Kasumi-1 (cell line): ENCODE measurements at regions not wholly inside any gene's neighbourhood (a gene's known extent, or its start where the extent isn't known, plus 50 kb on each side); places are given as distances from the start of the nearest gene placed in this dataset.

Source experiments
- DNase-seq, 2 experiments: peaks; one replicate each; lab custom pipeline; 2025; lab: John Stamatoyannopoulos, UW

DNA sequence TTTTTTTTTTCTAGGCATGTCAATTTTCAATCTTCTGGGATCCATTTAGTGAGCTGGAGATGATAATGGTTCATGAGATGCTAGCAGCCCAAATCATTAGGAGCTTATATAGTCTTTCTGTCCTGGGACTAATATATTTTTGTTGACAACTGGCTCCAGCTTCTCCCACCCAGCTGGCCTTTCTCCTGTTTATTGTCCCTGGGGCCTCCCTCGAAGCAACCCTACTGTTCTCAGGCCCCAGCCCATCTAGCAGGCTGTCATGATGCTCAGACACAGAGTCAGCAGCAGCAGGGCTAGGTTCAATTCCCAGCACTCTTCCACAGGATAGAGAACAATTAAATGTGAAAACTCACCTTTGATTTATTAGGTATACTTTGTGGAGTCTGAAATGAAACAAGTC is 127.6 kb upstream of the MID1 start:
- DNase-seq, result no peak

DNA sequence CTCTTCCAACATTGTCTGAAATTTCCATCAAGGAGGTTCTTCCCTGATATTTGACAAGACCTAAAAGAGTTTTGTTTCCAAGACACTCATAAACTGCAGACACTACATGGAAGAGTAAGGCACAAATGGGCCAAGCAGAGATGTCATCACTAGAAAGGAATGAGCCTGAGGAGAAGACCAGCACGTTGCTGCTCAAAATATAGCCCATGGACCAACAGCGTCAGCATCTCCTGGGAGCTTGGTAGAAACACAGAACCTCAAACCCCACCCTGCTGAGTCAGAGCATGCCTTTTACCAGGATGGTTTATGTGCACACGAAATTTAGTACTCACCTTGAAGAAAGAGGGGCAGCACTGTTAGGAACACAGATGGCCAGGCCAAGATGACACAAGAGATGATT is 128.7 kb upstream of the MID1 start:
- DNase-seq, result no peak

DNA sequence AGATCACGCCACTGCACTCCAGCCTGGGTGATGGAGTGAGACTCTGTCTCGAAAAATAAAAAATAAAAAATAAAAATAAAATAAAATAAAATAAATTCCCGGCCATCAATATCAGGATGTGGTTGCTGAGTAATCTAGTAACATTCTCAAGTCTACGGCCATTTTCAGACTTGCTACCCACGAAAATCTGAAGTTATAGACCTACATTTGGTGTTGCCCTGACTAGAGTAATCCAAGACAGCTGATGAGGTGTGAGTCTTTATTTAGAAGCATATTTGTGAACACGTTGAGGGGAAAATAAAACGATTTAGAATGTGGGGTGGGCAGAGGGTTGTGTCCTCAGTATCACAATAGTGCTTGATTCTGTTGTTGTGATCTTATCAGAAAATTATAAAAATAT is 130.2 kb upstream of the MID1 start:
- DNase-seq, result no peak

DNA sequence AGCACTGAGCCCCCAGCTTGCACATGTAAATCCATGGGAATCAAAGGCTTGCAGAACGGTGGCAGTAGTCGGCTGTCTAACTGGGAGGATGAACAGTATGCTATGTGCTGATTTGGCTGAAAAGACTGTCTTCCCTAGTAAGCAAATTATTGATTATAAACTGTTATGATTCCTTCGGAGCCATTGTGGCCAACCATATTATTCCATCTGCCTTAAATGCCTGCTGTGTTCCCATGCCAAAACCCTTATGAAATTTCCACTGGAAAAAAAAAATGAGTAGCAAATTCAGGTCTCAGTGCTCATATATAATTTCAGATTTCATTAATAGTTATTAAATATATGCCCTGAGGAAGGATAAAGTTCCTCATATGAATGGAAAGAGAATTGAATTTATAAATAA is 132.7 kb upstream of the MID1 start:
- no peak for DNase-seq

DNA sequence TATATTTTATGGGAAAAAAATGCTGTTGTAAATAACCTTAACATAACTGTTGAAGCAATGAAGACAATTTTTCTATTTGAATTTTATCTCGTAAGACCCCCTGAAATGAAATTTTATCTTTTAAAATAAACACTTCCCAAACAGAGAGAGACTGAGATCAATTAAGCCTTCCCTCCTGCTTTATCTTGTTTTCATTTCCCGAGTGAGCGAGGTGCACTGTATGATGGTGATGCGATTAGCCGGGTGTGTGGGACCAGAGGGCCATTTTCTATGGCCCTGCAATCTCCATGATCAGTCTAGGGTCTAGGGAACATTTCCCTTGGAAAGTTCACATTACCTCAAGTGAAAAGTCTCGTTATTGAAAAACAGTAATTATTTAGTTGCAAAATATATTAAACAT is 134.1 kb upstream of the MID1 start:
- DNase-seq, result no peak

DNA sequence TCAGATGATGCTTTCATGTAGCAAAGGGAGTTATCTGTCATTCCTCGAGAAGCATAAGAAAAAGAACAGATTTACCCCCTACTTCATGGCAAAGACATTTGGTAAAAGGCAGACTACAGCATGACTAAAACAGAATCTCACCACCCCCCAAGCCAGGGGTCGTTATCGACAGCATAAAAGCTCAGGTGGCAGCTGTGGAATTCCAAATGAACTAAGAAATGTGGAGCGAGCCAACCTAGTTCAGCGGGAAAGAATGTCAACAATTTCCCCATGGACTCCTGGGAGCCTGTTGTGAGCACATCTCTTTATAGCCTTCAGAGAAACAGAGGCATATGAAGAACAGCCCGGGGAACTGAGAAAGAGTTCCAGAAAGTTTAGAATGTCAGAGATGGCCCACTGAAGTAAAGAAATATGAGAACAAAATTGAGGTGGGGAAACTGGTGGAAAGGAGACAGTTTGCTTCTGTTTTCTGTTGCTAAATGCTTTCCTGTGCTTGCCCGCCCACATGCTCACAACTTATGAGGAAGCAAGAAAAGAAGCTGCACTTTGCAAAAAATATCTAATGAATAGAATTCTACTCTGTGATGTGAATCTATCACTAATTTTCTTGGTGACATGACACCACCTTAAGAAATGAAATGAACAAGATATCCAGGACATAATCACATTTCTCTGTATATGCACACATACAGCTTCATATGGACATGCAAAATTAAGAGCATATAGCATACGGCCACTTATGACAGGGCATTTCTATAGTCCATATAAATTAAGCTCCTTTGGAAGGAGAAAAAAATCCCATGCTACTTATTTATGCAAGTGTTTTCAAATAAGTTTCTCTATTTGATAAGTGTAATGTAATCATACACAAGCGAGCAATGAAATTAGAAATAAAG is 135.3 kb upstream of the MID1 start:
- DNase-seq, result peak; percentile 41 to 56

DNA sequence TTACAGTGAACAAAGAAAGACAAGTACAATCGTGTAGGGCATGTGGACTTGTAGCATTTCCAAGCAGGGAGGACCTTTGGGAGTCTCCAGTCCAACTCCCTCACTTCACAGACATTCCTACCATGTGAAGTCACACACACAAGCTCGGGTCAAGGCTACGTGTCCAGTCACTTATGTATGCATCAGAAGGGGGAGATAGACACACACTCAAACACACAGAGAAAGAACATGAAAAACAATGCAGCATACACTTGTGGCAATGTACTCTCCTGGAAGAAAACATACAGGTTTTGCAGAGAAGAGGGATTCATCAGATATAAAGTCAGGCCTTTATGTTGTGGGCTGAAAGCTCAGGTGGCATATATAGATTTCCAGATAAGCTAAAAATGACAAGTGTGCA is 136.1 kb upstream of the MID1 start:
- DNase-seq, result no peak

DNA sequence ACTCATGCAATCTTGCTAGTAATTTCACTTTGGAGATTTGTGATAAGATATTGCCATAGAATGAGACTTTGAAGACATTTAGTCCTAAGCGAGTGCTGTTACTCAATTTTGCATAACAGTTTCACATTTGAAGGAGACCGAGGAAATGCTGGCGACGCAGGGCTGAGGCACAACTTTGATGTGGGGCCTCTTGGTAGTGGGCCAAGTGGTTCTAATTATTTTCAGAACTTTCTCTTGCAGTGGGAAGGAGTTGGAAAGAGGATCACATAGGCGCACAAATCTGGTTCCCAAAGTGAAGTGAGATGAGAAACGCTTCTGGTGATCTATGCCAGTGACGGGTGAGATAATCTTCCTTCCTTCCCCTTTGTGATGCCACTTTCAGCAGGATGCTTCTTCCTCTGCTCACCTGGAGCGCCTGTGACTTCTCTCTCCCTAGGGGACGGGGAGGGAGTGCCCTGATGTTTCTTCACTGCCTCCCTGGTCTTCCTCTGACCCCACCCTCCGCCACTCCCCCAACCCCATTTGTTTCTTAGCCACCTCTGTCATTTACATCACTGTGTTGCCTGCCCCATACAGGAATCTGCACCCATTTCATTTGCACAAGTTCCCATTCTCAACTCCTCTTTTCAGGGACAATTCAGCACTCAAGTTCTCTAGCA is 138.9 kb upstream of the MID1 start:
- no peak for DNase-seq

DNA sequence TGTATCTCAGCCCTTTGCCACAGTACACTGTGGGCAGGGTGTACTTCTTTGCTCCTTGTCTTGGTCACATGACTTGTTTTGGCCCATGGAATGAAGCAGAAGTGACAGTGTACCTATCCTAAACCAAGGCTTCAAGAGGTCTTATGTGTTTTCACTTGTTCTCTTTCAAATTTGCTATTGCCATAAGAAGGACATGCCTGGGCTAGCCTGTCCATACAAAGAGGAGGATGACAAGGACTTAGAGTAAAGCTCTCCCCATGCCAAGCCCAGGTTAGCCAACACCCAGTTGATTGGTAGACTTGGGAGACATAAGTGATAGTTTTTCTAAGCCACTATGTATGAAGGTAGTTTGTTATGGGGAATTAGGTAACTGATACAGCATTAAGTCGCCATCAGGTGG is 141.1 kb upstream of the MID1 start:
- no peak for DNase-seq

DNA sequence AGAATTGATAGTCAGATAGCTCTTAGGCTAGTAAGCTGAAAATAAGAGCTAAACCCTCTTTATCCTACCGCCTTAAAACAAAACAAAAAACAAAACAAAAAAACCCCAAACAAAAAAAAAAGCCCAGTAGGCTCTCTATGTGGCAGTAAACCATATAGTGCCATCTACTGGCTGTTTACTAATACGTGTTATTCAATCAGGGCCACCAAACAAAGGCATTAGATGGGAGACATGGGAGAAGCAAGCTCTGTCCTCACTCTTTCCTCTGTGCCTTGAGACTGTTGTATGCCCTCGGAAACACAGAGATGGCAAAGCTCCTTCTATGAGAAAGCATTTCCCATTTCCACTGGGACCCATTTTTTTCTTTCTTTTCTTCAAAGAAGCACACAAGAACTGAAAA is 148.8 kb upstream of the MID1 start:
- peak; percentile 16 to 37 for DNase-seq

DNA sequence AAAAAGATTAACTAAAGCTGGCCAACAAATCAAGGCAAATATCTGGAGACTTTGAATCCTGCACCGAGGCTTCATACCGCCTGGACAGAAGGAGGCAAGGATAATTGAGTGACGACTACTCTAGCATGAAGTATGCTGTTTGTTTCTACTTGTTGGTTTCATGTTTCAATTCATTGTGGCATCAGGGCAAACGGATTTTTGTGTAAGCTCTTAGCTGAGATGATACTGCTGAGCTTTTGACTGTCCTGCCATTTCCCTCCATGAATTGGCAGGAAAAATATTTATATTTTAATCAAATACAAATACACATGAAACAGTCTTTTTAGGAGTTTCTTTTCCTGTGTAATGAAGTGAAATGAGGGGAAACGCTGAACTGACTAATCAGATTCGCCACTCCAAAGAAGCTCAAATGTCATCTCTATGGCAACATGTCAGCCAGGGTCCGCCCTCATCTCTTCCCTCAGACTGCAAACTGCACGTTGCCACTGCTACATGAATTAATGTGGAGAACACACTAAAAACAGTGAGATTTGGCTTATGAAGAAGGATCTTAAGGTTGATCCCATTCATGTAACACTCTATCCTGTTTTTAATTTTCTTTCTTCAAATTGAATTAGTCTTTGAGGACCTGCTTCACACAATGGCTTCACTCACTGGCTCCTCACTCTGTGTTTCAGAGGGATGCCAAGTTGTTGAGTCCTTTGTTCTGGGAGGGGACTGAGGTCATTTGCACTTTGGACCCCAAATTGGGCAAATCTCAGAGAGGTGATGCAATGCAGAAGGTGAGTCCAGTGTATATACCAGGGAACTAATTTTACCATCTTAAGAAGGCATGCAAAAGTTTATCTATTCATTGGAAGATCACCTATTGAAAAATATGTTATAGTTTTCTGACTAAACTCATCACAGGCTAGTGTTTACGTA is 149.6 kb upstream of the MID1 start:
- DNase-seq, result no peak

DNA sequence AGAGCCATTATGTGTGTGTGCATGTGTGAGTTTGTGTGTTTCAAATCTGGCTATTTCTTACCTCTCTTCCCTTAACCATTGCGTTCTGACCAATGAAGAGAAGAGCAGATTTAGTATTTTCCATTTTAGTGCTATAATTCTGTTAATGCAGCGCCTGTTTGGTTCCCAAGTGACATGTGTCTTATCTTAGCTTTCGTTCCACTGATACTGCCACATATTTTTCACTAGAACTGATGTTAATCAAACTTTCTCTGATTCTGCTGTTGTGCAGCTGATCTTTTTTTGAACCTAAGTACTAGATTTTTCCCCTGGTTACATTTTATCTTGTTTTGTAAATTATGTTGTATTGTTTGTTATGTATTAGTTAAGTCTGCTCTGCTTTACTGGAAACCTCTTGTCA is 152.9 kb upstream of the MID1 start:
- DNase-seq, result no peak

DNA sequence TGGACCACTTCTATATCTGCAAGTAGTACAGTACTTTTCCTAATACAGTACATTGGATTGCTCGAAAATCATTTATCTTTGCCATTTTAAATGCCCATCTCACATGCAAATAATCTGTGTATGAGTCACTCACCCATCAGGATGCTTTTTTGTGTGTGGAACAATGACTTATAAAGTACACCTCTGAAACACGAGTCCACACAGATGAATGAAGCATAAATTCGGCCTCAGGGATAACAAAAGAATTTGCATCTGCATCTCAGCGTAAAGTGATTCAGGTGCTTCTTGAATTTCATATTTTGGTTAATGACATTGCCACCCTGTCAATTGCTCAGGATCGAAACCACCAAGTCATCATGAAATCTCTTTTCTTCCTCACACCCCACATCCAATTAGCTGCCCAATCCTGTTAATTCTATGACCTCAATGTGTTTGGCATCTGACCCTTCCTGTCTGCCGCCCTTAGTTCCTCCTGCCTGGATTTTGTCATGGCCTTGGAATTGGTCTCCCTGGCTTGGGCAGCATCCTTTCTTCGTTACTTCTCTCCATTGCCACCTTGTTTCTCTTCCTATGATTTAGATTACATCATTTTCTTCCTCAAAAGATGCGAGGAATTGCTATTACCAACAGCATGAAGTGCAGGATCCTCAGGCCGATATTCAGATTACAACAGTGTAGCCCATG is 161.6 kb upstream of the MID1 start:
- DNase-seq, result no peak

DNA sequence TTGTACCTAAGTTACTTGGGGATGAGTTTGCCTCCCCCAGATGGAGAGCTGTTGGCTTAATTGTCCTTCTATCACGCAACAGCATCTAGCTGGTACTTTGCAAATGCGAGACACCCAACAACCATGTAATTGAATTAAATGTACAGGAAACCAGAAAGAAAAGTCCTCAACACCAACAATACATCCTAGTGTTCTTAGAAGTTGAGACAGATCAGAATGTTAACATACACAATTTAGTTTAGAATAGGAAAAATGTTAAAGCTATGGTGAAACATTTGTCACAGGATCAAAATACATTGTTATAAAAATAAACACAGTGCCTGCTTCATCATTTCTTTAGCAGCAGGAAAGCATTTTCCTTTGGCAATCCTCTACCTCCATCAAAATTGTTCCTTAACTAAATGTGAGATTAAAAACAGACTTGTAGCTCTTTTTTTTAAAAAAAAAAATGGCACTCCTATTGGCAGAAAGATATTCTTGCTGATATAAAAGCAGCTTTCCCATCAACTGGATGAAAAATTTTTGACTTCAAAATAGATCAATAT is 163.1 kb upstream of the MID1 start:
- DNase-seq, result no peak

DNA sequence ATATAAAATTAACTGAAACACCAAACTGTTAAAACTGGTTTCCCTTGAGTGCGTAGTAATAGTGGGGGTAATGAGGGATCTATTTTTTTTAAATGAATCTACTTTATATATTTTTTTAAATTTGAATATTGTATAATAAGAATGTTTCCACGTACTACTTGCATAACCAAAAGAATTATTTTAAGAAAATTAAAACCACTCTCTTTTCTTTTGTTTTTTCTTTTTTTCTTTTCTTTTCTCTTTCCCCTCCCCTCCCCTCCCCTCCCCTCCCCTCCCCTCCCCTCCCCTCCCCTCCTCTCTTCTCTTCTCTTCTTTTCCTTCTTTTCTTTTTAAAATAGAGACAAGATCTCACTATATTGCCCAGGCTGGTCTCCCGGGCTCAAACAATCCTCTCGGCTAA is 166.9 kb upstream of the MID1 start:
- no peak for DNase-seq

DNA sequence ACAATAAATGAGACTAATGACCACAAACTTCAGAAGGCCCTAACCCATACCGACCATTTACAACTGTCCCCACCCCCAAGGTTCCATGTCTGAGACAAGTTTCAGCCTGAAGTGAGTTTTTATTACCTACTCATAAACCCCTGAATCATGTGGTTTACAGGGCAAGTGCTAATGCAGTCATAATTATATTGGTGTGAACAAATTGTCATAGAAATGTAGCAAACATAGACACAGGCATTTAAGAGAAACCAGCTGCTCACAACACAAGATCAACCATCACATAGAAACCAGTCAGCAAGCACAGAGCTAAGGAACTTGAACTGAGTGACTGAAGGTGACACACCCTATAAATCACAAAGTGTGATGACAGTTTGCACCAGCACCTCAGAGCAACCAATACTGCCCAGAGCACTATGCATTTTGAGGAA is 173.8 kb upstream of the MID1 start:
- no peak for DNase-seq

DNA sequence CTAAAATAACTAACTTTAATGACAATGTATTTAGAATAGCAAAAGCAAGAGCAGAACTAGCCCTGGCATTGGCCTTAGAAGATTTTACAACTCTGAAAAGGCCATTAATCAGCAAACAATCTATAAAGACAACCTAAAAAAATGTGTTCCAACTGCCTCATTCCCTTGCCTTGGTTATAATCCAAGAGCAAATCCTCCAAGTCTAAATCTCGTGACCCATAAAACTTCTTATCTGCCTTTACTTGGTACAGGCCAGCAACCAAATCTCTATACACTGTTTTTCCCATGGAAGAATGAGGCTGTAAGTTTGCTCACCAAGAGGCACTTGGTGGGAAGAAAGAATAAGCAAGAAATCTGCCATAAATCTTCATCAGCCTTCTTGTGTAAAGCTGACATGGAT is 175.3 kb upstream of the MID1 start:
- DNase-seq, result no peak

DNA sequence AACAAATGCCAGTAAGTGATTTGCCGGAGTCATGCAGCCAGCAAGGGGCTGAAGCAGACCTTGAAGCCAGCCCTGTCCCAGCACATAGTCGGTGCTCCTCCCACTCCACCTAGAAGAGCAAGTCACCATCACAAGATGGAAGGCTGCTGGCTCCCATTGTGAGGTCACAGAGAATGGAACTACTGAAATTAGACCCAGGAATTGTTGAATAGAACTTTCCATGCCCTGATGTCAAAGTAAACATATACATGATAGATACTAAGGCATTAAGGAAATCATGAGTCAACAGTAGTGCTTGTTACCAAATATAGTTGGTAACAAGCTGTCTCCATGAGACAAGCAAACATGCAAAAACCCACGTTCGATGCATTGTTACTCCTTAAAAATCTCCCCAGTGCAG is 177.1 kb upstream of the MID1 start:
- no peak for DNase-seq

DNA sequence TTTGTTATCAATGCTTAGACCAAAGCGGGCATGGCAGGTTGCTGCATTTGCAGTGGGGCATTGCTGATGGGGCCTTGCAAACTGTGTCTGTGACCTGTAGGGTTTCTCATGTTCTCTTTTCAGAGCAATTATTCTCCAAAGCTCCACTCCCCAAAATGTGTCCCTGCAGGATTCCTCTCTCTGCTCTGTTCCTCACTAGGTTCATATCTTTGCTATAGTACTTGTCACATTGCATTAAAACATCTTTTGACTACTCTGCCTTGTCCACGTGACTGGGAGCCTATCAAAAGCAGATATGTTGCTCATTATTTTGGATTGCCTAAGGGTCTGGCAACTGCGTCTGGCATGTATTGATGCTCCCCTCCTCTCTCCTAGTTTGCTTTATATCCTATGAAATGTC is 177.7 kb upstream of the MID1 start:
- no peak for DNase-seq

DNA sequence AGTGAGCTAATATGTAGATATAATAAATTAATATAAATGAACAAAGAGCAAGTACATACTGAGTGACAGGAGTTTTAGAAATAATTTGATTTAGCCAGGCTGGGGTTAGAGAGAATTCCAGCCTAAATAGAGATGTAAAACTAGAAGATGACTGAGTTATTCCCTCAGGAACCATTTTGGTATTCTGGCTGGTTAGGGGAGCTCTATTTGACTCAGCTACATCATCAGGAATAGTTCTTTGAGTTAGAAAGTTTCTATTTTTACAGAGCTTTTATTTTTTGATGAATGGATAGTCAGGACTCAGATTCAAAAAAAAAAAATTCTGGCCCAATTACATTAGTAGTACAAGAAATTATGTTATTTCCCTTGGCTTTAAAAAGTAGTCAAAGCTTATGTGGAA is 180.4 kb upstream of the MID1 start:
- DNase-seq, result no peak

DNA sequence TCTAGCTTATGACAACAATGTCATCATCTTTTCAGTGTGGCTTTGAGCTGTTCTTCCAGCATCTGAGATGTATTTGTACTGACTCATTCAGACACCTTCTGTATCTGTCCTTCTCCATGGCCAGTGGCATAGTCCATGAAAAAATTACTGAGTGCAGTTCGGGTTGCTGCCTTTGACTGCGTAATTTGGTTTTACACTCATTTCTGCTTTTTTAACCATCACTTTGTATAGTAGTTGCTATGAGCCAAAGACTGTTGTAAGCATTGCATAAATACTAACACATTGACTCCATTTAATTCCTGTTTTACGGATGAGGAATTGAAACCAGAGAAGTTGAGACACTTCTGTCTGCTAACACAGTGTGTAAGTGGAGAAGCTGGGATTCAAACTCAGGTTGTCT is 190.7 kb upstream of the MID1 start:
- DNase-seq, result no peak

DNA sequence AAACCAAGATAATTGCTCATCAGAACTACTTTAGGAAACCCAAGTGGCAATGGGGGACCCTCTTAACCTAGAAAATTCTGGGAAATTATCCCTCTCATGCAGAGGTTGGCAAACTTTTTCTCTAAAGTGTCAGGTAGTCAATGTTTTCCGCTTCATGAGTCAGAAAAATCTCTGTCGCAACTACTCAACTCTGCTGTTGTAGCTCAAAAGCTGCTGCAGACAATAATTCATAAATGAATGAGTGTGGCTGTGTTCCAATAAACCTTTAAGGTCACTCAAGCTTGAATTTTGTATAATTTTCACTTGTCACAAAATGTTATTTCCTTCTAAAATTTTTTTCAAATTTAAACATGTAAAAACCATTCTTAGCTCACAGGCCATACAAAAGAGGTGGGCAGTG is 193.4 kb upstream of the MID1 start:
- no peak for DNase-seq
